ENCODE measurements at regions not wholly inside any gene's neighbourhood (a gene's known extent, or its start where the extent isn't known, plus 50 kb on each side); places are given as distances from the start of the nearest gene placed in this dataset.

DNA sequence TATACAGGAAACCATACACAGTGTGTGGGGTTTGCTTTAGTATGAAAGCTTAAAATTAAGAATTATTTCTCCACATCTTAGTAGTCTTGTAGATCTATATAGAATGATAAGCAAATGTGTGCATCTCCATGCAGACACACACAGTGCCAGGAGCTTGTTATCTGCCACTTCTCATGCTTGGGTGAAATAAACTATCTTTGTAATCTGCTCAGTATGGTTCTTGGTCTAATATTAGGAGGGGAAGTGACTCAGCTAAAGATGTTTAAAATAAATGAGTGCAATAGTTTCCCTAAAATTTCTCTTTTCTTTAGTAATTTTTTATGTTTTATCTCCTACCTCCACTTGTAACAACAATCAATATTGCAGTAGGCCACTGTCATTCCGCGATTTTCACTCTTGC is 689.6 kb downstream of the TAF11L14 start:
- H3K4me3 ChIP-seq (ENCODE audit: low read depth, low read length): no peak overlapping the region
- CTCF ChIA-PET: interaction anchor here (0.6 kb wide), 1 partner anchor 9 kb away, joined by 3 read pairs; no protein-coding TSS in a partner anchor
- H3K9me3 ChIP-seq (ENCODE audit: control insufficient read depth, insufficient read depth, low read depth, low read length): no peaks in the 10 kb centered on the region
- no peaks in the 10 kb centered on the region for H3K4me1 ChIP-seq (ENCODE audit: control insufficient read depth, insufficient read depth, low read length)
- TF ChIP-seq ZBTB48 (tag by site-specific recombination; IDR thresholded peaks at IDR 0.05): no peak
- TF ChIP-seq, protein P1, sequence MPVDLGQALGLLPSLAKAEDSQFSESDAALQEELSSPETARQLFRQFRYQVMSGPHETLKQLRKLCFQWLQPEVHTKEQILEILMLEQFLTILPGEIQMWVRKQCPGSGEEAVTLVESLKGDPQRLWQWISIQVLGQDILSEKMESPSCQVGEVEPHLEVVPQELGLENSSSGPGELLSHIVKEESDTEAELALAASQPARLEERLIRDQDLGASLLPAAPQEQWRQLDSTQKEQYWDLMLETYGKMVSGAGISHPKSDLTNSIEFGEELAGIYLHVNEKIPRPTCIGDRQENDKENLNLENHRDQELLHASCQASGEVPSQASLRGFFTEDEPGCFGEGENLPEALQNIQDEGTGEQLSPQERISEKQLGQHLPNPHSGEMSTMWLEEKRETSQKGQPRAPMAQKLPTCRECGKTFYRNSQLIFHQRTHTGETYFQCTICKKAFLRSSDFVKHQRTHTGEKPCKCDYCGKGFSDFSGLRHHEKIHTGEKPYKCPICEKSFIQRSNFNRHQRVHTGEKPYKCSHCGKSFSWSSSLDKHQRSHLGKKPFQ (tag by site-specific recombination; IDR thresholded peaks at IDR 0.05): no peak
- TF ChIP-seq SP7 (tag by site-specific recombination; IDR thresholded peaks at IDR 0.05): no peak
- TF ChIP-seq, protein P2, sequence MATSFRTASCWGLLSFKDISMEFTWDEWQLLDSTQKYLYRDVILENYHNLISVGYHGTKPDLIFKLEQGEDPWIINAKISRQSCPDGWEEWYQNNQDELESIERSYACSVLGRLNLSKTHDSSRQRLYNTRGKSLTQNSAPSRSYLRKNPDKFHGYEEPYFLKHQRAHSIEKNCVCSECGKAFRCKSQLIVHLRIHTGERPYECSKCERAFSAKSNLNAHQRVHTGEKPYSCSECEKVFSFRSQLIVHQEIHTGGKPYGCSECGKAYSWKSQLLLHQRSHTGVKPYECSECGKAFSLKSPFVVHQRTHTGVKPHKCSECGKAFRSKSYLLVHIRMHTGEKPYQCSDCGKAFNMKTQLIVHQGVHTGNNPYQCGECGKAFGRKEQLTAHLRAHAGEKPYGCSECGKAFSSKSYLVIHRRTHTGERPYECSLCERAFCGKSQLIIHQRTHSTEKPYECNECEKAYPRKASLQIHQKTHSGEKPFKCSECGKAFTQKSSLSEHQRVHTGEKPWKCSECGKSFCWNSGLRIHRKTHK (tag by site-specific recombination; IDR thresholded peaks at IDR 0.05): no peak
- TF ChIP-seq OVOL3 (tag by site-specific recombination; IDR thresholded peaks at IDR 0.05): no peak
- TF ChIP-seq, protein P3, sequence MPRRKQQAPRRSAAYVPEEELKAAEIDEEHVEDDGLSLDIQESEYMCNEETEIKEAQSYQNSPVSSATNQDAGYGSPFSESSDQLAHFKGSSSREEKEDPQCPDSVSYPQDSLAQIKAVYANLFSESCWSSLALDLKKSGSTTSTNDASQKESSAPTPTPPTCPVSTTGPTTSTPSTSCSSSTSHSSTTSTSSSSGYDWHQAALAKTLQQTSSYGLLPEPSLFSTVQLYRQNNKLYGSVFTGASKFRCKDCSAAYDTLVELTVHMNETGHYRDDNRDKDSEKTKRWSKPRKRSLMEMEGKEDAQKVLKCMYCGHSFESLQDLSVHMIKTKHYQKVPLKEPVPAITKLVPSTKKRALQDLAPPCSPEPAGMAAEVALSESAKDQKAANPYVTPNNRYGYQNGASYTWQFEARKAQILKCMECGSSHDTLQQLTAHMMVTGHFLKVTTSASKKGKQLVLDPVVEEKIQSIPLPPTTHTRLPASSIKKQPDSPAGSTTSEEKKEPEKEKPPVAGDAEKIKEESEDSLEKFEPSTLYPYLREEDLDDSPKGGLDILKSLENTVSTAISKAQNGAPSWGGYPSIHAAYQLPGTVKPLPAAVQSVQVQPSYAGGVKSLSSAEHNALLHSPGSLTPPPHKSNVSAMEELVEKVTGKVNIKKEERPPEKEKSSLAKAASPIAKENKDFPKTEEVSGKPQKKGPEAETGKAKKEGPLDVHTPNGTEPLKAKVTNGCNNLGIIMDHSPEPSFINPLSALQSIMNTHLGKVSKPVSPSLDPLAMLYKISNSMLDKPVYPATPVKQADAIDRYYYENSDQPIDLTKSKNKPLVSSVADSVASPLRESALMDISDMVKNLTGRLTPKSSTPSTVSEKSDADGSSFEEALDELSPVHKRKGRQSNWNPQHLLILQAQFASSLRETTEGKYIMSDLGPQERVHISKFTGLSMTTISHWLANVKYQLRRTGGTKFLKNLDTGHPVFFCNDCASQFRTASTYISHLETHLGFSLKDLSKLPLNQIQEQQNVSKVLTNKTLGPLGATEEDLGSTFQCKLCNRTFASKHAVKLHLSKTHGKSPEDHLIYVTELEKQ (tag by site-specific recombination; IDR thresholded peaks at IDR 0.05; ENCODE audit: borderline replicate concordance): no peak
- TF ChIP-seq IKZF3 (tag by site-specific recombination; IDR thresholded peaks at IDR 0.05): no peak
- no peak for TF ChIP-seq TCF7L2 (IDR thresholded peaks at IDR 0.05; ENCODE audit: borderline replicate concordance, low read depth, low read length)
- TF ChIP-seq WT1 (tag by site-specific recombination; IDR thresholded peaks at IDR 0.05): no peak
- TF ChIP-seq REPIN1 (tag by site-specific recombination; IDR thresholded peaks at IDR 0.05; ENCODE audit: low read depth): no peak
- no peak for TF ChIP-seq ZNF585B (tag by site-specific recombination; IDR thresholded peaks at IDR 0.05)
- TF ChIP-seq SCRT1 (tag by site-specific recombination; IDR thresholded peaks at IDR 0.05; ENCODE audit: borderline replicate concordance): no peak
- TF ChIP-seq ZNF777 (tag by site-specific recombination; IDR thresholded peaks at IDR 0.05; ENCODE audit: borderline replicate concordance): no peak
- no peak for TF ChIP-seq ZNF473 (tag by site-specific recombination; IDR thresholded peaks at IDR 0.05)
- TF ChIP-seq ZNF677 (tag by site-specific recombination; IDR thresholded peaks at IDR 0.05): no peak
- TF ChIP-seq SP2 (tag by site-specific recombination; IDR thresholded peaks at IDR 0.05): no peak
- no peak for TF ChIP-seq HOXC10 (CRISPR knock-in tag; IDR thresholded peaks at IDR 0.05)
- TF ChIP-seq ZNF48 (tag by site-specific recombination; IDR thresholded peaks at IDR 0.05): no peak
- TF ChIP-seq KLF10 (tag by site-specific recombination; IDR thresholded peaks at IDR 0.05): no peak
- no peak for TF ChIP-seq ZNF670 (tag by site-specific recombination; IDR thresholded peaks at IDR 0.05; ENCODE audit: low read depth)
- H3K27ac ChIP-seq (ENCODE audit: extremely low read depth, low read depth, low read length): no peak overlapping the region
- POLR2A ChIA-PET: no interaction called here
- no peaks in the 10 kb centered on the region for H3K36me3 ChIP-seq (ENCODE audit: control insufficient read depth in 2 of 2, insufficient read depth in 1 of 2, low read length in 2 of 2)

DNA sequence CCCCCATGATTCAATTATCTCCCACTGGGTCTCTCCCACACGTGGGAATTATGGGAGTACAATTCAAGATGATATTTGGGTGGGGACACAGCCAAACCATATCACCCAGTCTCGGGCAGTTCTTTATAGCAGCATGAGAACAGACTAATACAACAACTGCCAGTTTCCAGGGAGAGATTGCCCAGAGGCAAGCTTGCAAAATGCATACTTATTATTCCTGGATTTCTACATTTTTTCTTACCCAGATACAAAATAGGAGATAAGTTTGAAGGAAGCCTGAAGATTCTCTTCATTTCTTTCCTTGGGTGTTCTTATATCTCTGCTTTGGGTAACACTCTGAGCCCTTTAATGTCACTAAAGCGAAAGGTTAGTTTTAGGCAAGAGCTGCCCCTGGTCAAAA is 691.2 kb downstream of the TAF11L14 start:
- CTCF ChIA-PET: no interaction called here
- H3K4me1 ChIP-seq (ENCODE audit: control insufficient read depth, insufficient read depth, low read length): no peaks in the 10 kb centered on the region
- H3K36me3 ChIP-seq (ENCODE audit: control insufficient read depth in 2 of 2, insufficient read depth in 1 of 2, low read length in 2 of 2): no peaks in the 10 kb centered on the region
- no peaks in the 10 kb centered on the region for H3K9me3 ChIP-seq (ENCODE audit: control insufficient read depth, insufficient read depth, low read depth, low read length)
- H3K4me3 ChIP-seq (ENCODE audit: low read depth, low read length): no peak overlapping the region
- POLR2A ChIA-PET: no interaction called here
- TF ChIP-seq ZXDB (tag by site-specific recombination; IDR thresholded peaks at IDR 0.05) (no peak), ZNF114 (tag by site-specific recombination; IDR thresholded peaks at IDR 0.05) (no peak), ZNF449 (tag by site-specific recombination; IDR thresholded peaks at IDR 0.05) (no peak), ZNF747 (tag by site-specific recombination; IDR thresholded peaks at IDR 0.05) (no peak), MZF1 (tag by site-specific recombination; IDR thresholded peaks at IDR 0.05; ENCODE audit: borderline replicate concordance) (no peak)
- H3K27ac ChIP-seq (ENCODE audit: extremely low read depth, low read depth, low read length): no peak overlapping the region

All from HEK293 (cell line).